Upper lobe of left lung (tissue), 6 donors: ENCODE measurements at regions not wholly inside any gene's neighbourhood (a gene's known extent, or its start where the extent isn't known, plus 50 kb on each side); places are given as distances from the start of the nearest gene placed in this dataset.

Source experiments
- ATAC-seq, 2 donors: fragments of 200-7000 bp; cut with Tn5 transposase; one replicate each; pipeline ENCODE4 v1.9.1; 2022; ENCODE audit warnings: mild to moderate bottlenecking in 2 of 2, moderate library complexity in 2 of 2; ENCODE audit not compliant: low FRiP score in 2 of 2
- DNase-seq, 2 donors: peaks; one replicate each; pipeline ENCODE4 v3.0.0-alpha.2; 2019 to 2020
- H3K27ac ChIP-seq, 4 donors: fragments of 200-600 bp; sonication (generic); one replicate each; pipeline ENCODE4 v1.5.1; 2016 to 2019
- H3K27me3 ChIP-seq, 4 donors: fragments of 200-600 bp; sonication (generic); one replicate each; pipeline ENCODE4 v1.5.1; 2017 to 2019
- H3K36me3 ChIP-seq, 4 donors: fragments of 200-600 bp; sonication (generic); one replicate each; pipeline ENCODE4 v1.5.1; 2016 to 2019
- H3K4me1 ChIP-seq, 4 donors: fragments of 200-600 bp; sonication (generic); one replicate each; pipeline ENCODE4 v1.5.1; 2018 to 2019
- H3K4me3 ChIP-seq, 4 donors: fragments of 200-600 bp; sonication (generic); one replicate each; pipeline ENCODE4 v1.5.1; 2017 to 2019; ENCODE audit warnings: mild to moderate bottlenecking in 2 of 4, moderate library complexity in 1 of 4
- H3K9me3 ChIP-seq, 4 donors: fragments of 200-600 bp; sonication (generic); one replicate each; pipeline ENCODE4 v1.5.1; 2018 to 2019
- EP300 ChIP-seq, 4 donors: sonication (generic); formaldehyde crosslinking; IDR thresholded peaks; one replicate each; pipeline ENCODE4 v1.5.1; 2017; ENCODE audit warnings: antibody characterized with exemption in 4 of 4, control low read depth in 2 of 4
- POLR2A ChIP-seq, 4 donors: fragments of 450-650 bp; IDR thresholded peaks; one replicate each; pipeline ENCODE4 v1.5.1; 2016 to 2017; ENCODE audit warnings: antibody characterized with exemption in 4 of 4, mild to moderate bottlenecking in 2 of 4
- POLR2AphosphoS5 ChIP-seq, 2 donors: sonication (generic); formaldehyde crosslinking; IDR thresholded peaks; one replicate each; pipeline ENCODE4 v1.5.1; 2017; ENCODE audit warnings: antibody characterized with exemption in 2 of 2
- WGBS, 2 donors: methylation state at CpG; one replicate each; pipeline ENCODE4 v1.1.5; 2017 to 2018; 5-methylcytosine and 5-hydroxymethylcytosine counted together
- TF ChIP-seq, protein P1 (sequence below), 6 experiments: fragments of 450-650 bp in 4 of 6; fragments of 200-600 bp in 2 of 6; sonication (generic) in 2 of 6; IDR thresholded peaks; one replicate each; pipeline ENCODE4 v1.5.1; 2016 to 2019; ENCODE audit warnings: antibody characterized with exemption in 6 of 6
- donor health status: DM: no; HTN: no; CAD: no; lungs with moderate emphysema.
- donor health status: DM: no; HTN: yes; CAD: no; lungs with severe emphysema.

DNA sequence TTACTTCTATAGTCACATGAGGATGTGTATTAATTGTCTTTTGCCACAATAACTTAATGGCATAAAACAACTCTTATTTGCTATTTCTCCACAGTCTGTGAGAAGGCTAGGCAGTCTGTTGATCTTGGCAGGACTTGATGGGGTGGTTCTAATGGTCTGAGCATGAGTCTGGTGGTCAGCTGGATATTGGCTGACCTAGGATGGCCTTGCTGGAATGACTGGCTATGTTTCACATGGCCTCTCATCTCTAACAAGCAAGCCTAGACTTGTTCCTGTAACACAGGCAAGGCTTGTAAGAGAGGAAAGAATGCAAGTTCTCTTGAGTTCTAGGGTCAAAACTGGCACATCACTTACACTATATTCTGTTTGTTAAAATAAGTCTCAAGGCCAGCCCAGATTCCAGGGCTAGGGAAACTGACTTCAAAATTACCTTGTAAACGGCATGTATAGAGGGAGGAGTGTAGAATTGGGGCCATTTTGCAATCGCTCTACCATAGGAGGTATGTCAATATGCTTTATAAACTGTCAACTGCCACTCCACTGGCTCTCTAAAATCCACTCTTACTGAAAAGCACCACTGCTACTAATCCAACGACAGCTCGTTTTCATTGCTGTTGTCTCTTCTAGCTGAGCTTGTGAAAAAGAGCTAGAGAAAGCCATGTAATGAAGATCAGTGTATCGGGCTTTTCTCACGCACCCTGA lies 325.0 kb upstream of the PKDCC start:
- no peak overlapping the region for H3K4me3 ChIP-seq
- no peaks in the 10 kb centered on the region for H3K27me3 ChIP-seq
- H3K27ac ChIP-seq, result no peak overlapping the region
- ATAC-seq, result peak; percentile 62 to 73
- H3K4me1 ChIP-seq, result peaks cover 0 to 9% (median 0%) of the 10 kb centered on the region in 4 donors
- TF ChIP-seq, protein P1, sequence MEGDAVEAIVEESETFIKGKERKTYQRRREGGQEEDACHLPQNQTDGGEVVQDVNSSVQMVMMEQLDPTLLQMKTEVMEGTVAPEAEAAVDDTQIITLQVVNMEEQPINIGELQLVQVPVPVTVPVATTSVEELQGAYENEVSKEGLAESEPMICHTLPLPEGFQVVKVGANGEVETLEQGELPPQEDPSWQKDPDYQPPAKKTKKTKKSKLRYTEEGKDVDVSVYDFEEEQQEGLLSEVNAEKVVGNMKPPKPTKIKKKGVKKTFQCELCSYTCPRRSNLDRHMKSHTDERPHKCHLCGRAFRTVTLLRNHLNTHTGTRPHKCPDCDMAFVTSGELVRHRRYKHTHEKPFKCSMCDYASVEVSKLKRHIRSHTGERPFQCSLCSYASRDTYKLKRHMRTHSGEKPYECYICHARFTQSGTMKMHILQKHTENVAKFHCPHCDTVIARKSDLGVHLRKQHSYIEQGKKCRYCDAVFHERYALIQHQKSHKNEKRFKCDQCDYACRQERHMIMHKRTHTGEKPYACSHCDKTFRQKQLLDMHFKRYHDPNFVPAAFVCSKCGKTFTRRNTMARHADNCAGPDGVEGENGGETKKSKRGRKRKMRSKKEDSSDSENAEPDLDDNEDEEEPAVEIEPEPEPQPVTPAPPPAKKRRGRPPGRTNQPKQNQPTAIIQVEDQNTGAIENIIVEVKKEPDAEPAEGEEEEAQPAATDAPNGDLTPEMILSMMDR (IDR thresholded peaks at IDR 0.05), result no peak
- no peak for TF ChIP-seq EP300 (IDR thresholded peaks at IDR 0.05)
- no peak for TF ChIP-seq POLR2AphosphoS5 (IDR thresholded peaks at IDR 0.05)
- no peak for TF ChIP-seq POLR2A (IDR thresholded peaks at IDR 0.05)
- H3K9me3 ChIP-seq, result no peaks in the 10 kb centered on the region
- whole genome bisulfite sequencing, 2 donors, result 55 to 77% methylated on average over 6 of the region's 6 CpGs
- no peak for DNase-seq
- no peaks in the 10 kb centered on the region for H3K36me3 ChIP-seq

DNA sequence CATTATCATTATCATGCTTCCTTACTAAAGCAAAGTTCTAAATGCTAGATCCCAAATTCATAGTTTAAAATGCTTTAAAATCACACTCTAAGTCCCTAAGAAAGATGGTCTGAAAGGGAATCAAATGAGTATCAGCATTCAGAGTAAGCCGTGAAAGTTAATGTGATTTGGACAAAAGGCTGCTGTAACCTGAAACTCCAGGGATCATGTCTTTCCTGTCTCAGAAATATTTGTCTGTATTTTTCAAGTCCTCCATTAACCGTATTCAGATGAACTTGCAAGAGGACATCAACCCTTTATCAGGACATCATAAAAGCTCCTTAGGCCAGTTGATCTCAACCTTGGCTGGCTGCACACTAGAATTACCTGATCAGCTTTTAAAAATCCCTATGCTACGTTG lies 324.3 kb upstream of the PKDCC start:
- DNase-seq, result no peak
- Histone ChIP-seq H3K4me3 (no peak overlapping the region), H3K9me3 (no peaks in the 10 kb centered on the region), H3K36me3 (no peaks in the 10 kb centered on the region), H3K27me3 (no peaks in the 10 kb centered on the region), H3K4me1 (peaks cover 0 to 9% (median 0%) of the 10 kb centered on the region in 4 donors), H3K27ac (no peak overlapping the region)
- no peak for TF ChIP-seq POLR2A (IDR thresholded peaks at IDR 0.05)
- no peak for TF ChIP-seq EP300 (IDR thresholded peaks at IDR 0.05)
- TF ChIP-seq POLR2AphosphoS5 (IDR thresholded peaks at IDR 0.05), result no peak
- TF ChIP-seq, protein P1 (IDR thresholded peaks at IDR 0.05), result no peak
- 63 to 64% methylated on average over 3 of the region's 3 CpGs for WGBS, 2 donors
- no peak for ATAC-seq

DNA sequence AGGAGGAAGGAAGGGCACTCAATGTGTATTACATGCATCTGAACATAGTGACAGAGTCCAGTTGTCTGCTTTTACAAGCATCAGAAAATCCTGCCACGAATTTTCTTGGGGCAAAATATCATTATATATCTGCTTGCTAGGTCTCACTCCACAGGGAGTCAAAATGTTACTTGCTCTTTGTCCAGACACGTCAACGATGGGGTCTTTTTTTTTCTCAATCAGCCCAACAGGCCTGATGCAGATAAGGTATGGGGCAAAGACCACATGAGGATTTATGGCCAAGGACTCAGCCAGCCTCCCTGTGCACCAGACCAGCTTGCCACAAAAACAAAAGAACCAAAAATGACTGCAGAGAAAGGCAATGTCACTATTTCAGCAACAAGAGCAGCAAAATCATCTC lies 323.4 kb upstream of the PKDCC start:
- no peaks in the 10 kb centered on the region for H3K27me3 ChIP-seq
- TF ChIP-seq POLR2A (IDR thresholded peaks at IDR 0.05), result no peak
- TF ChIP-seq EP300 (IDR thresholded peaks at IDR 0.05), result no peak
- no peak for TF ChIP-seq POLR2AphosphoS5 (IDR thresholded peaks at IDR 0.05)
- TF ChIP-seq, protein P1 (IDR thresholded peaks at IDR 0.05), result no peak
- H3K9me3 ChIP-seq, result no peaks in the 10 kb centered on the region
- WGBS, 2 donors, result 45 to 72% methylated on average over 3 of the region's 3 CpGs
- peaks cover 0 to 9% (median 0%) of the 10 kb centered on the region in 4 donors for H3K4me1 ChIP-seq
- H3K27ac ChIP-seq, result no peak overlapping the region
- no peak for ATAC-seq
- no peak overlapping the region for H3K4me3 ChIP-seq
- no peak for DNase-seq
- H3K36me3 ChIP-seq, result no peaks in the 10 kb centered on the region

DNA sequence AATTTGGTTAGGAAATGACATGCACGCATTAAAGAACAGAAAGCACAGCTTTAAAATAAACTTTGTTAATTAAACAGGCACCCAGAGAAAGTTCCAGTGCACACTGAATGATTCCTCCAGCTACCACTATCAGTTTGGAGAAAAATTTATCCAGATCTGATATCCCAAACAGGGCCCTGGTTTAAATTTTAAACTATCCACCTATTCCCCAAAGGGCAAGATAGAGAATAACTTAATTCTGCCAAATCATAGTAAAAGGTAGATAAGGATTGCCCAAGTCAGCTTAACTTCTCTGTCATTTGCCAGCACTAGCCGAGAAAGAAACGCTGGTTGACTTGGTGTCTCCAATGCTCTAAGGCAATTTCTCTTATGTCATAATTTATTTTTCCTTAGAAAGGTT lies 321.9 kb upstream of the PKDCC start:
- H3K27me3 ChIP-seq, result no peaks in the 10 kb centered on the region
- peaks cover 0 to 9% (median 0%) of the 10 kb centered on the region in 4 donors for H3K4me1 ChIP-seq
- 91 to 95% methylated on average over 3 of the region's 3 CpGs for WGBS, 2 donors
- DNase-seq, result no peak
- H3K27ac ChIP-seq, result no peak overlapping the region
- TF ChIP-seq, protein P1 (IDR thresholded peaks at IDR 0.05), result no peak
- TF ChIP-seq POLR2A (IDR thresholded peaks at IDR 0.05) (no peak), POLR2AphosphoS5 (IDR thresholded peaks at IDR 0.05) (no peak), EP300 (IDR thresholded peaks at IDR 0.05) (no peak)
- no peaks in the 10 kb centered on the region for H3K36me3 ChIP-seq
- H3K4me3 ChIP-seq, result no peak overlapping the region
- no peak for ATAC-seq
- no peaks in the 10 kb centered on the region for H3K9me3 ChIP-seq

DNA sequence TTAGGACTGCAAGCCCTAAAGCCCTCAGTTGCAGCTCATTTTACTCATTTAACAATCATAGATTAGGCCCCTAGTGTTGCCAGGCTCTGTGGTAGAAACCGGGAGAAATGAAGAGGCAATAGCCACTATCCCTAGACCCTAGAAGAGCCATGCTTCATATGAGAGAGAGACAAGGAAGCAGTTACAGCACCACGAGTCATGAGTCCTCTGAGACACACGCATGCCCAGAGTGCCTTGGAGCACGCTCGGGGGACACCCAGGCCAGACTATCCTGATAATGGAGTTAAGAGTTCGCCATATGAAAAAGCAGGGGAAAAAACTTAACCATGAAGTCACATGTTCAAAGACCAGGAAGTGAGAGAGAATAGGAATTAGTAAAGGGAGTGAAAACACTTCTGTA lies 321.5 kb upstream of the PKDCC start:
- no peak overlapping the region for H3K4me3 ChIP-seq
- 89 to 92% methylated on average over 6 of the region's 6 CpGs for WGBS, 2 donors
- peaks cover 0 to 9% (median 0%) of the 10 kb centered on the region in 4 donors for H3K4me1 ChIP-seq
- no peaks in the 10 kb centered on the region for H3K27me3 ChIP-seq
- H3K36me3 ChIP-seq, result no peaks in the 10 kb centered on the region
- TF ChIP-seq, protein P1 (IDR thresholded peaks at IDR 0.05), result no peak
- TF ChIP-seq EP300 (IDR thresholded peaks at IDR 0.05) (no peak), POLR2A (IDR thresholded peaks at IDR 0.05) (no peak)
- no peak for ATAC-seq
- no peak for DNase-seq
- no peaks in the 10 kb centered on the region for H3K9me3 ChIP-seq
- no peak overlapping the region for H3K27ac ChIP-seq
